ENCODE measurements at regions not wholly inside any gene's neighbourhood (a gene's known extent, or its start where the extent isn't known, plus 50 kb on each side); places are given as distances from the start of the nearest gene placed in this dataset.

- Histone ChIP-seq H3K27me3 (no peaks in the 10 kb centered on the region), H3K36me3 (no peaks in the 10 kb centered on the region), H3K4me3 (no peak overlapping the region), H3K27ac (no peak overlapping the region), H3K4me1 (no peaks in the 10 kb centered on the region), H3K9me3 (no peaks in the 10 kb centered on the region)
- intact Hi-C loops (cut with DNase I): no loop called here
- TF ChIP-seq, protein P1, sequence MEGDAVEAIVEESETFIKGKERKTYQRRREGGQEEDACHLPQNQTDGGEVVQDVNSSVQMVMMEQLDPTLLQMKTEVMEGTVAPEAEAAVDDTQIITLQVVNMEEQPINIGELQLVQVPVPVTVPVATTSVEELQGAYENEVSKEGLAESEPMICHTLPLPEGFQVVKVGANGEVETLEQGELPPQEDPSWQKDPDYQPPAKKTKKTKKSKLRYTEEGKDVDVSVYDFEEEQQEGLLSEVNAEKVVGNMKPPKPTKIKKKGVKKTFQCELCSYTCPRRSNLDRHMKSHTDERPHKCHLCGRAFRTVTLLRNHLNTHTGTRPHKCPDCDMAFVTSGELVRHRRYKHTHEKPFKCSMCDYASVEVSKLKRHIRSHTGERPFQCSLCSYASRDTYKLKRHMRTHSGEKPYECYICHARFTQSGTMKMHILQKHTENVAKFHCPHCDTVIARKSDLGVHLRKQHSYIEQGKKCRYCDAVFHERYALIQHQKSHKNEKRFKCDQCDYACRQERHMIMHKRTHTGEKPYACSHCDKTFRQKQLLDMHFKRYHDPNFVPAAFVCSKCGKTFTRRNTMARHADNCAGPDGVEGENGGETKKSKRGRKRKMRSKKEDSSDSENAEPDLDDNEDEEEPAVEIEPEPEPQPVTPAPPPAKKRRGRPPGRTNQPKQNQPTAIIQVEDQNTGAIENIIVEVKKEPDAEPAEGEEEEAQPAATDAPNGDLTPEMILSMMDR (IDR thresholded peaks at IDR 0.05): no peak
- no peak for DNase-seq (ENCODE audit: low spot score in 2 of 2)
These were observed 81.8 kb downstream of the NFKBIZ start for GRCh38 chr3:101931081-101931480.

DNA sequence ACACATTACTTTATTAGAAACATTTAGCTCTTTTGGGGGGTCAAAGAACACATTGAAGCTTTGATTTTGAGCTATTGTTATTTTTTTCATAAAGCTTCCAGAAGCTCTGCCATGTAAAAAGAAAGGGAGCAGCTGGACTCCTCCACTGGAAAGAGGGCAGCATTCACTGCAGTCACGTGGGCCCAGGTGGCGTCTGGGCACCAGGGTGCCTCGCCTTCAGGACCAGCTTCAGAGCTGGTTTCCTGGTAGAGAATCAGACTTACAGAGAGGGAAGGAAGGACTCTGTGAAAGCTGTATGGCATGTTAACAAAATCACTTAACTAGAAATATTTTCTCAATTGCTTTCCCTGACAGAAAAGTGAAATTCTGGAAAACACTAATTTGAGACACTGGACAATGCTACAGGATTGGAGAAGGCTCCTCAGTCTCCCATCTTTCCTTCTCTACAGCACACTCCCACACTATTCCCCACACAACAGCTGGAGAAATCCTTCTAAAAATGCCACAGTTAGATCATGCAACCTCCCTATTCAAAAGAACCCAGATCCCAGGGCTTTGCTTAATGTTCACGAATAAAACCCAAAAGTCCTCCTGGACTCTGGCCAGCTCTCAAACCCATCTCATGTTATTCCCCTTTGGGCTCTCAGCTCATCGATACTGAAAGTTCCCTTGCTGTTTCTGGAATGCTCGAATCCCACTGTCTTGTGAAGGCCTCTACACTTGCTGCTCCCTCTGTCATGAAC, 83.2 kb downstream of the NFKBIZ start:
- Histone ChIP-seq H3K4me1 (peaks cover 0 to 2% of the 10 kb centered on the region in 2 donors), H3K4me3 (no peak overlapping the region), H3K9me3 (no peaks in the 10 kb centered on the region), H3K27me3 (no peaks in the 10 kb centered on the region), H3K27ac (no peak overlapping the region), H3K36me3 (no peaks in the 10 kb centered on the region)
- DNase-seq (ENCODE audit: low spot score in 2 of 2): no peak
- intact Hi-C loops (cut with DNase I): no loop called here
- TF ChIP-seq, protein P1 (IDR thresholded peaks at IDR 0.05): no peak

GRCh38 chr3:101936419-101937356, 87.4 kb downstream of the NFKBIZ start:
- intact Hi-C loops (cut with DNase I): no loop called here
- H3K27me3 ChIP-seq: no peaks in the 10 kb centered on the region
- TF ChIP-seq, protein P1 (IDR thresholded peaks at IDR 0.05): no peak
- no peak overlapping the region for H3K4me3 ChIP-seq
- H3K27ac ChIP-seq: no peak overlapping the region
- DNase-seq (ENCODE audit: low spot score in 2 of 2): no peak
- no peaks in the 10 kb centered on the region for H3K36me3 ChIP-seq
- peaks cover 0 to 24% of the 10 kb centered on the region in 2 donors for H3K4me1 ChIP-seq
- no peaks in the 10 kb centered on the region for H3K9me3 ChIP-seq

DNA sequence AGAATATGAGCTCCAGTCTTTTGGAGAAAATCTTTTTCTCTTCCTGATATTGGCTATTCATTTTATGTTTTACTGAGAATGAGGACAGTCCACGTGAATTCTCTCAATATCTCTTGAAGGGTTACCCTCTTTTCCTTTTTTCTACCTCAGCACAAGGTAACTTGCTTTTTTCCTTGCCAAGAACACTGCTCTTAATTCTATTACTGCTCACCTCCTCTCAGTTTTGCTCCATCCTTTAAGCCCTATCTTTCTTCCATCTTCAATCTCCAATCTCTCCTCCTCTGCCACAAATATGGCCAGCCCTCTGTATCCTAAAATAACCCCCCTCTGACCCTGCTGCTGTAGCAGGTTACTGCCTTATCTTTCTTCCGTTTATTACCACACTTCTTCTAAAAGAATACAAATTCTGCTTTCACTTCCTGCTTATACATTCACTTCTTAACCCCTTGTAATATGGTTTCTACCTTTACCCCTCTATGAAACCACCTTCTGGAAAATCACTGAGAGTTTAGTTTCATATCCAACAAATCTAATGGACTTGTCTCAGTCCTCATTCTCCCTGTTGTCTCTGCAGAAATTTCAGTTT, 89.0 kb downstream of the NFKBIZ start:
- Histone ChIP-seq H3K4me3 (no peak overlapping the region), H3K27me3 (no peaks in the 10 kb centered on the region), H3K4me1 (peaks cover 0 to 24% of the 10 kb centered on the region in 2 donors), H3K36me3 (no peaks in the 10 kb centered on the region), H3K27ac (no peak overlapping the region), H3K9me3 (no peaks in the 10 kb centered on the region)
- intact Hi-C loops (cut with DNase I): no loop called here
- TF ChIP-seq, protein P1 (IDR thresholded peaks at IDR 0.05): no peak
- no peak for DNase-seq (ENCODE audit: low spot score in 2 of 2)

DNA sequence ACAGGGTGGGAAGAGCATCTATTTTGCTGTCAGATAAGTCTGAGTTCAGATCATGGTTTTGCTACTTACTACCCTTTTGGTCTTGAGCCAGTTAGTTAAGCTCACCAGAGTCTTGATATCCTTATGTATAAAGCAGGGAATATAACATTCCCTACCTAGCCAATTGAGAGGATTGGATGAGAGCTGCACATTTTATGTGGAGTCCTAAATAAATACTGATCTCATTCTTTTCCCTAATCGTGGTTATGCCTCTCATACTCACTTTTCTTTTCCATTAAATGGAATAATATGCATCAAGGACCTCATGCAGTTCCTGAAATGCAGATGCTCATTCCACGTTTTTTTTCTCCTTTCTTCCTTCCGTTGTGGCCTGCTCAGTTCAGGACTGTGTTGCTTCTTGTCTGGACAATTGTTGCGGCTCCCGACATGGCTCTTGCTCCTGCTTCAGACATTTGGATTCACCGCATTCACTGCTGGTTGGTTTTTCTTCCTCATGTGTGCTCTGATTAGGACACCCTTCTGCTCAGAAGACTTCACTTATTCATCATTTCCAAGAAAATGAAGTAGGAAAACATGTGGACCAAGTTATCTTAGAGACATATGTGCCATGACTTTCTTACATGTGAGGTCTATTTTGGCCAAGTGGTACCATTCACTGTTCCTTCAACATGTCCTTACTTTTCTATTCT, 90.2 kb downstream of the NFKBIZ start:
- H3K27ac ChIP-seq: no peak overlapping the region
- intact Hi-C loops (cut with DNase I): no loop called here
- no peaks in the 10 kb centered on the region for H3K27me3 ChIP-seq
- no peaks in the 10 kb centered on the region for H3K9me3 ChIP-seq
- H3K4me3 ChIP-seq: no peak overlapping the region
- TF ChIP-seq, protein P1 (IDR thresholded peaks at IDR 0.05): no peak
- H3K36me3 ChIP-seq: no peaks in the 10 kb centered on the region
- peaks cover 0 to 24% of the 10 kb centered on the region in 2 donors for H3K4me1 ChIP-seq
- DNase-seq (ENCODE audit: low spot score in 2 of 2): no peak

All from ascending aorta (tissue), 2 donors.